AML-193 (cell line): ENCODE measurements at regions not wholly inside any gene's neighbourhood (a gene's known extent, or its start where the extent isn't known, plus 50 kb on each side); places are given as distances from the start of the nearest gene placed in this dataset.
"Not testable (repeated sequence)": the region's sequence is repeated elsewhere in the genome, so short reads cannot be mapped to it uniquely, and the experiment has no call there.

Experiments
- DNase-seq, 2 experiments: peaks; one replicate each; lab custom pipeline; 2025; lab: John Stamatoyannopoulos, UW

DNA sequence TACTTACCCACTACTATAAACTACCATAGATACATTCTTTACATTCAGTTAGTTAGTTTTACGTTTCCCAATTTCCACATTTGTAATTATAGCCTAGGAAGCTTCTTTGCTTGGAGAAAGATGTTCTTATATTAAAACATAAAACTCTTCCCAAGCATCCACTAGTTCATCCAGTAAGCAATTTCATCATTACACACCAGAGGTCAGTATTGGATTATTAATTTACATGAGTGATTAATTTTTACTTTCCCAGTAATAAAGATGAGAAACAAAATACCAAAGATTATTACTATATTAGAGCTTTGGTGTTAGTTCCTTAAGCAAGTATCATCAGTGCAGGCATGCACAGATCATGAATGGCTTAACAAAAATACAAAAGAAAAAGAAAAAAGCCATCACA, 518.4 kb downstream of the TUBA3C start:
- not testable (repeated sequence) for DNase-seq

DNA sequence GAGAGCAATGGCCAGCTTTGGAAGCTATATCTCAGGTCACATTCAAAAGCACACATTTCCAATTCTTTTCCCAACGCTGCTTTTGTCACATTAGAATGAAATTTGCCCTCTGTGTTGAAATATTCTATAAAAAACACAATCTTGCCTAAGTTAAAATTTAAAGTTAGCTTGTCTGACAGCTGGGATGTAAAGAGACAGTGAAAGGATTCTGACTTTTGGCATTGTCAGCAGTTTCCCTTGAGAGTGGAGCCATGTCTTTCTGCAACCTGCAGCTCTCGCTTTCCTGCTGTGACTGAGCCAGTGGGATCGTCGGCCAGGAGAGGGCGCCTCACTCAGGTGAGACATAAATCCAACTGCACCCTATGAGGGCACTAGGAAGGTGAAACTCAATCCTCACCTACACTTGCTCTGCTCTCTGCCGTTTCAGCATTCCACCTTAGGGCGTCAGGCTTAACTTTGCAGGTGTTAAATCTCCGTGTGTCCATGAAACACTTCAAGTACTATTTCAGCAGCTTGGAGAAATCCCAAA, 537.9 kb downstream of the TUBA3C start:
- not testable (repeated sequence) for DNase-seq

DNA sequence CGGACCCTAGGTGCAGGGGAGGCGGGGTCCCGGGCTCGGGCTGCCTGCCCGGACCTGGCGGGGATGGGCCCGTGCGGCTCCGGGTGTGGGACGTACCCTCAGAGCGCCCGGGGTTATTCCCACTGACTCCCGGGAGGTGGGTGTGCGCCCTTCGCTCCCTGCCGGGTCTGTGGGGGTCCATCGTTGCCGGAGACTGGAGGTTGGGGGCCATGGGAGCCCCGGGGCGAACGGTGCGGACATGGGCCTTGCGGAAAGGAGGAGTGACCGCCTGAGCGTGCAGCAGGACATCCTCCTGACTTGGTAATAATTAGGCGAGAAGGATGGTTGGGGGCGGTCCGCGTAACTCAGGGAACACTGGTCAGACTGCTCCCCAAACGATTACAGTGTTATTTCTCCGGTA, 552.7 kb downstream of the TUBA3C start:
- DNase-seq: not testable (repeated sequence)

DNA sequence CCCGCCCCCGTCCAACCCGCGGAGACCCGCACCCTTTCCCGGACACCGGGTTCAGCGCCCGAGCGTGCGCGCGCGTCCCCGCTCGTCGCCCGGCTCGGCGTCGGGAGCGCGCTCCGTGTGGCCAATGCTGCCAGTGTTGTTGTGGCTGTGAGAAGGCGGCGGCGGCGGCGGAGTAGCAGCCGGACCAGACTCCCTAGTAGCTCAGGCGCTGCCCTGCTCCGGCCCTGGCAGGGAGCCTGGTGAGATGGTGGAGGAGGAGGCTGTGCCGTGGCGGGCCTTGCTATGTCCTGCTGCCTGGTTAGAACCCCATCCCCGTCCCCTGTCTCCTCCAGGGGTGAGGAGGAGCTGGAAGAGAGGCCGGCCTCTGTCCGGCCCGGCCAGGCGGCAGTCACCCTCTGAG, 553.2 kb downstream of the TUBA3C start:
- DNase-seq: no peak

DNA sequence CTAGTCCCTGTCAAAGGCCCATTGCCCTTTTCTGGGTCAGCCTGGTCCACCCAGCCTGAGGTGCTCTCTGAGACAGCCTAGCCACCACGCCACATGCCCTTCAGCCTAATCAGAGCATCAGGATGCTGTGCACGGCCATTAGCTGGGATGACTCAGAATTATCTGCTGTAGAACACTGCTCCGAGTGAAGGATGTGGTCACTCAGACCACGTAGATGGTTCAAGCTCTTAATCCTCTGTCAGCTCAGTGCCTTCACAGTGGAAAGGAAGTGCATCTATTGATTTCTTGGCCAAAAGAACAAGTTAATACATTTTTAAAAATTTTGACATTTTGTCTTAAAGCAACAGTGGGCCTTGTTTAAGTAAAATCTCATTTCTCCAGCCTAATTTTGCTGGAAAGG, 557.6 kb downstream of the TUBA3C start:
- DNase-seq: not testable (repeated sequence)

DNA sequence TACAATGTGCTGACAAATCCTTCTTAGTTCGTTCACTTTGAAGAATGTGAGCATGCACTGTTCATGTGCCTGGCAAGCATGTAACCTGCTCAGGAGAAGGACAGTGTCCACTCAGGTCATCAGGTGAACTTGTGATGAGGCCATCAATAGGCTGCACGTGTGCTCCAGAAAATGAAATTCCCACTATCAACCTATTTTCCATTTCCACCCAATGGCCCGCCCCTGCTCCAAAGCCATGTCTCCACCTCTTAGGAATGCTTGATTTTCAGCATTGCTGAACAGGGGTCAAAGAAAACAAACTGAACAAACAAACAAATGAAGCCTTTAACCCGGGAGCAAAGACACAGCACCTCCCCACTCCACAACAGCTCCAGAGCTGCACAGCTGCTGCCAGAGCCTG, 563.2 kb downstream of the TUBA3C start:
- not testable (repeated sequence) for DNase-seq

DNA sequence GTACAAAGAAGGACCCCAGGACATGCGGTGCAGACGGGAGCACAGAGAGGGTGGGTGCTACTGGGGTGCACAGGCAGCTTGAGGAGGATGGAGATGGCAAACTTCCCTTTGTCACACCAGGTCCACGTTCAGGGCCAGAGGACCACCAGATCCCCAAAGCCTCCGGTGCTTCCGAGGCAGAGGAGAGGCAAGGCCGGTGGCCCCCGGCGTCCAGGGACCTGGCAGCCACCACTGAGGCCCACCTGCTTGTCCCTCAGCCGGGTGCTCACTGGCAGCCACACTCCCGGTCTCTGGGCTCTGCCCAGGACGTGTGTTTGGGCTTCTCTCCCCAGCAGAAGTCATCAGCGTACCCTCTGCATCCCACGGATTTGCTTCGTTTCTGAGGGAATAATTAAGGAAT, 571.1 kb downstream of the TUBA3C start:
- not testable (repeated sequence) for DNase-seq

DNA sequence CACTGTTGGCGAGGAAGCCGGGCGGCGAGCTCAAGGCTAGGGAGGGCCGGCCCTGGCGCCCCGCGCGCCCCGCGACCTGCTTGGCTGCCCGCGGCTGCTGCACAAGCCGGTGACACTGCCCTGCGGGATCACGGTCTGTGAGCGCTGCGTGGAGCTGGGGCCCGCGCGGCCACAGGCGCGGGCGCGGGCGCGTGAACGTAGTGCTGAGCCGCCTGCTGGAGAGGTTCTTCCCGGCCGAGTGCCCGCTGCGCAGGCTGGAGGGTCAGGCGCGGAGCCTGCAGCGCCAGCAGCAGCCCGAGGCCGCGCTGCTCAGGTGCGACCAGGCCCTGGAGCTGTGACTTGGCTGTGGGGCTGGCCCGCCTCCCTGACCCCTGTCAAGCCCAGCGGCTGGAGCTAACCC, 572.3 kb downstream of the TUBA3C start:
- not testable (repeated sequence) for DNase-seq

DNA sequence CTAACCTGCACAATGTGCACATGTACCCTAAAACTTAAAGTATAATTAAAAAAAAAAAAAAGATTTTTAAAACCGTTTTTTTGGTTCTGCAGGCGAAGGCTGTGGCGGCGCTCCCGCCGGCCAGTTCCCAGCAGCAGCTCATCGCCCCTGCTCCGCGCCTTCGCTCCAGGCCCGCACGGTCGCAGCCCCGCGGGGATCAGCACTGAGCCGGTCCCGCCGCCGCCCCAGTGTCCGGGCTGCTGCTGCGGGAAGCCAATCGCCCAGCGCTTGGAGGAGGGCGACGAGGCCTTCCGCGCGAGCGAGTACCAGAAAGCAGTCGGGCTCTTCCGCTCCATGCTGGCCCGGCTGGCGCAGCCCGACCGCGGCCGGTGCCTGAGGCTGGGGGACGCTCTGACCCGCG, 572.8 kb downstream of the TUBA3C start:
- not testable (repeated sequence) for DNase-seq

DNA sequence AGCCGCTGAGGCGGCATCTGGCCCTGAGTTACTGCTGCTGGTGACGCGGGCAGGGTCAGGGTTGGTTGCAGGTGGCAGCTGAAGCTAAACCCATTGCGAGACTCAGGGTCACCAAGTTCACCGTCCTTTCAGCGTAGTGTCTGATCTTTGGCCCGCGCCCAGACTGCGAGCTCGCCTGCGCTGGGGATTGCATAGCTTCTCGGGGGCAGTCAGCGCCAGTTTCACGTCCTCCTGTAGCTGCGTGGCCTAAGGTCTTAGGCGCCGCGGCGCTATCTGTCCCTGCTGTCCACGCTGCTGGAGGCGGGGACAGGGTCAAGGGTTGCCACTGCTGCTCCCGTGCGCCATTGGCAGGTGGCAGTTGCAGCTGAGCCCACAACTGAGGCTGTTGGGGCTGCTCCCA, 581.3 kb downstream of the TUBA3C start:
- DNase-seq: not testable (repeated sequence)

DNA sequence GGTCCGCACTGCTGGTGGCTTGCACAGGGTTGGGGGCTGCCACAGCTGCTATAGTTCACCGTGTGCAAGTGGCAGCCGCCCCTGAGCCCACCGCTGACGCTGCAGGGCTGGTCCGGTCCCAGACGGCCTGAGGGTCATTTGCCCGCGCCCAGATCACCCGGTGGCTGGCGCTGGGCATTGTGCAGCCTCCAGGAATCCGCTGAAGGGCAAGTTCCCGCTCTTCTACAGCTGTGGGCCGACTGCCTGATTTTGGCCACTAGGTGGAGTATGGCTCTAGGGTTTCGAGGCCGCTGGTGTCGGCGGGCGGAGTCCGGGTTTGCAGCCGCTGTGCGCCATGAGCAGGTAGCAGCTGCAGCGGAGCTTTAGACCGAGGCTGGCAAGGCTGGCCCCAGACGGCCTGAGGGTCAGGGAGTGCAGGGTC, 581.8 kb downstream of the TUBA3C start:
- DNase-seq: not testable (repeated sequence)

DNA sequence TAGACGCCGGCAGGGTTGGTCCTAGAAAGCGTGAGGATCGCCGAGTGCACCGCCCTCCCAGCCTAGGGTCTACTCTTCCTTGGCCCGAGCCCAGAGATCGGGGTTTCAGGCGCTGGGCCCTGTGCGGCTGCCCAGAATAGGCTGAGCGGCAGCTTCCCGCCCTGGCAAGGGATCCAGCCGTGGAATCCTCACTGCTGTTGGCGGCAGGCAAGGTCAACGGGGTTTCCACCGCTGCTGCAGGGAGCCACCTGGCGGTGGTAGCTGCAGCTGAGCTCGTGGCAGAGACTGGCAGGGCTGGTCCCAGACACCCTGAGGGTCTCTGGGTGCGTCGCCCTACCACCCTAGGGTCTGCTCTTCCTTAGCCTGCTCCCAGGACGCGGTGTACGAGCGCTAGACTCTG, 583.1 kb downstream of the TUBA3C start:
- not testable (repeated sequence) for DNase-seq

DNA sequence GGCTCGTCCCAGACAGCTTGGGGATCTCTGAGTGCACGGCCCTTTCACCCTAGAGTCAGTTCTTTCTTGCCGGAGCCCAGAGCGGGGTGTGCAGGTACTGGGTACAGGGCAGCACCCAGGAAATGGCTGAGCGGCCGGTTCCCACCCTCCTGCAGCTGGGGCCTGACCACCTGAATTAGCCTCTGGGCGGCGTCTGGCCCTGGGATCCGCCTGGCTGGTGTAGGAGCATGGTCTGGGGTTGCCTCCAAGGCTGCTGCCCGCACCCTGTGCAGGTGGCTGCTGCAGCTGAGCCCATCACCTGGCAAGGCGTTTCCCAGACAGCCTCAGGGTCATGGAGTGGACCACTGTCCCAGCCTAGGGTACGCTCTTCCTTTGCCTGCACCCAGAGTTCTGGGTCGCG, 583.7 kb downstream of the TUBA3C start:
- not testable (repeated sequence) for DNase-seq

DNA sequence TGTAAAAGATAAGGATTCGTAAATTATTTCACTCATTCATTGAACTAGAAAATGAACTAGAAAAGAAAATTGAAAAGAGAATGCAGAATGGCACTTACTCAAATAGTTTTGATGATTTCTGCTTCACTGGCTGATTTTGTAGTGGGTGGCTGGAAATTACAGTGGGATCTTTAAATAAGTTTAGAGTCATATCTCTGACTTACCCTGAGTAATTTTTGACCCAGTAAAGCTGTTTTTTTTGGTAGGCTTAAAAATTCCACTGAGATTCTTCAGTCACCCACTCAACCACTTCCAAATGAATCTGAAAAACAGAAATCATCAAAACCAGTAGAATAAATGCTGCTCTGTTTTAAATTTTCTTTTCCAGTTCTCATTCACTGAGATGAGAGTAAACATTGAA, 604.5 kb downstream of the TUBA3C start:
- not testable (repeated sequence) for DNase-seq

DNA sequence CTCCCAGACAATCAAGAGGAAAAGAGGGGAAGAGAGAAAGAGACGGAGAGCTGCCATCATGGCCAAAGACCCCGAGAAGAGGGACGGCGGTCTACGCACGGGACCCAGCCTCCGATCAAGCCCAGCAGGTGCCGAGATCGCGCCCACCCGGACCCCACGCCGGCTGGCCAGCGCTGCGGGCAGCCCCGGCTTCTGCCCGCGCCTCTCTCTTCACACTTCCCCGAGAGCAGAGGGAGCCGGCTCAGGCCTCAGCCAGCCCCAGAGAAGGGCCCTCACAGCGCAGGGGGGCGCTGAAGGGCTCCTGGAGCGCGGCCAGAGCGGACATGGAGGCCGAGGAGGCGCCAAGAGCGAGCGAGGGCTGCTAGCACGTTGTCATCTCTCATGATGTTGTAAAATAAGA, 613.7 kb downstream of the TUBA3C start:
- DNase-seq: not testable (repeated sequence)
